GM03348 (cell line): ENCODE measurements at regions not wholly inside any gene's neighbourhood (a gene's known extent, or its start where the extent isn't known, plus 50 kb on each side); places are given as distances from the start of the nearest gene placed in this dataset.

Experiments
- DNase-seq: peaks from one replicate; pipeline ENCODE4 v3.0.0; 2012; ENCODE audit warnings: low spot score

DNA sequence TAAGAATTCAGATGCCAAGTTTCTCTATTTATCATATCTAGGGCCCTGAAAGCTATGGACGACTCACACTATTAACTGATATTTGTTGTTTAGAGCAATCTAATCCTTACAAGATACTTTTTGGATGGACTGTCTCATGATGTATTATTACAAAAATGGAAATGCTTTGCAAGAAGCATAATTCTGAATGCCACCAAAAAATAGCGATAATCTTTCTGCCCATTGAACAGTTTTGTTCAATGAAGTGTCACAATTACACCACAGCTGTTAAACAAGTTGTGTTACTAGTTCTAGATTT lies 460.4 kb upstream of the JARID2 start:
- no peak for DNase-seq

DNA sequence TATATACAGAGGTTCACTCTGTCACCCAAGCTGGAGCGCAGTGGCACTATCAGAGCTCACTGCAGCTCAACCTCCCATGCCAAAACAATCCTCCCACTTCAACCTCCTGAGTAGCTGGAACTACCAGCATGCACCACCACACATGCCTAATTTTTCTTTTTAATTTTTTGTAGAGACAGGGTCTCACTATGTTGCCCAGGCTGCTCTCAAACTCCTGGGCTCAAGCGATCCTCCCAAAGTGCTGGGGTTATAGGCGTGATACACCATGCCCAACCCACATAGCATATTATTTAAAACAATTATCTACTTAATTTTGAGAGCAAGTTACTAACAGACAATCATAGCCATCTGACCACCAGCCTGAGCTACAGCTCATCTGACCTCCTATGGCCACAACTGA lies 459.9 kb upstream of the JARID2 start:
- no peak for DNase-seq

DNA sequence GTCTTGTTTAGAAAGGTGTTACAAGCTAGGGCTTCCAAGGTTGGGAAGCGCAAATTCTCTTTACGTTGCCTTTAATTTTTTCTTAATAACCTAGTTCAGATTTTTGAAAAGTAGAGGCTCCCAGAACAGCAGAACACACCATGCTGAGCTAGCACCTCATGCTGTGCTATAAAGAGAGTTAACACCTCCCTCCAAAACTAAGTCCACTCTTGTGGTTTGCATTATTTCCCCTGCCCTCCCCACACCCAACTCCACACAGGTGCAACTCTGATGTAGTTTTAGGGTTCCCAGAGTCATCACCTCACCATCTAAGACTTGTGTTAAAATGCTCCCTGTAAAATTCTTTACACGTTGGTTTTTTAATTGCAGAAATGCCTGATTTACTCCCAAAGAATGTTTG lies 459.4 kb upstream of the JARID2 start:
- no peak for DNase-seq

DNA sequence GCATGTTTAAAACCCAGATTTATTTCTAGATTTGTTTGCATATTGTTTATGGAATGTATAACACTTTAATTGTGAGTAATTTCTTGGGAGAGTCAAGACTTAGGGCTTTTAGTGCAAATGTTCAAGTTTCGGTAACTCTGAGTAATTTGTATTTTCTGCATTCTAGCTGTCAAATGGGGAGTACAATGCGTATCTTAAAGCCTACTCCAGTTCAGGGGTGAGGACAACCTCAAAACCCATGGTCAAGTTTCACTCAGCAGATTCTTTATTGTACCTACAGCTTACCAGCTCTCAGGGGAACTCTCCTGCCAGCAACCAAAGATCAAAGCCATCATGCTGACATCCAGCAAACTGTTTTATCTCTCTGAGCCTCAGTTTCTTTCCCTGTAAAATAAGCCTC lies 458.6 kb upstream of the JARID2 start:
- DNase-seq, result no peak

DNA sequence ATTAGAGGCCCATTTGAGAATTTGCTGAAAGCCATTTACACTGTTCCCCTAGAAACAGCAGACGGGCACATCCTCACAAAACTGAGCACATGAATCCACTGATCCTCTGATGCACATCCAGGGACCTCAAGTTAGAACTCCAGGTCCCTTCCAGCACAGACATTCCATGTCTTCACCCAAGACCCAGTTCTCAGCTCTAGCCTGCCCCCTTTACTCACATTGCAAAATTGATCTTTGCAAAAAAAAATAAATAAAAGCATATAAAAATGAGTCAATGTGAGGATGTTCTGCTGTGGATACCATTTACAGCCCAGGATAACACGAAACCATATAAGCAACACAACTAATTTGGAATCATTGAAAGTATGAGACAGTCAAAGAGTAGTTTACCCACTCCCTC lies 458.2 kb upstream of the JARID2 start:
- no peak for DNase-seq

DNA sequence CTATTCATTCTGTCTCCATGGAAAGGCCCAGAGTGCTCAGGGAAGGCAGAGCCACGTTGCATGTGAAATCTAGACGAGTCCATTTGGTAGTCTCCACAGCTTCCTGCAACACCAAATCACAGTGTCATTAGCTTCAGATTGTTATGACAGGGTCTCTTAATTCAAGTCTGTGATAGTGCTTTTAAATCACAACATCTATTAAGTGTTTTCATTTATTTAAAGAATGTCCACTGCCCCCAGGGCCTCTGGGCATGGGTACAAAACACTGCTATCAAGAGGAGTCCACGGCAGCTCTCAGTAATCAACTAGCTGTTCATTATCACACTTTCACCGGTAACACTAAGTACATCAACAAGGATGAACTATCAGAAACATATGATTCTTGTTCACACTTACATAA lies 455.9 kb upstream of the JARID2 start:
- no peak for DNase-seq

DNA sequence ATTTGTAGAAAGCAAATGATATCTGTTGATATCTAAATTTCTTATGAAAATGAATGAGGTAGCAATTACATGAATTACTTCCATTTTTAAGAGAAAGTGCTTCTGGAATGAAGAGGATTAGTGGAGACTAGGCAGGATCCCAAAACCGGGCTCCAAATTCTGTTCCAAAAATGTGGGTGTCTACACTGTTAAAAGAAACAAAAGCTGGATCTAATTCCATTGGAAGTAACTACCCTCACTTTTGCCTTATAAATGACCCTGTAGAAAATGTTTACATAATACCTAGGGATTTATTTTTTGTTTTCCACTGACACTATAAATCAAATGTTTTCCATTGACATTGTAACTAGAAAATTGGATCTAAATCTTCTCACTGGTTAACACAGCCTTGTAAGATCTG lies 454.9 kb upstream of the JARID2 start:
- no peak for DNase-seq

DNA sequence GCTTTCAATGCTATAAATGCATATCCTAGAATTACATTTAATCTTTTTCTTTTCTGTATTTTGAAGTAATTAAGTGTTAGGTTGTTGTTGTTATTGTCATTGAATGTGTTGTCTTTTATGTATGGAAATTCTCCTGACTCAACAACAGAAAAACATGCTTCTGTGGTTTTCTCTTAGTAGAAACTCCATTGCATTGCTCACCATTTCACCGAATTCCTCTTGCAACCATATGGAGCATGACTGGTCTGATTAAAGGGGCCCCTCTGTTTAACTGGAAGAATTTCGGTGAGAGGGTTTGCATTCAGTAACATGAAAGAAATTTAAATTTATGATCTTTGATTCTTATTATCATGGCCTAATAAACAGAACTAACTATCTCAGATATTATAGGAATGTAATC lies 454.3 kb upstream of the JARID2 start:
- DNase-seq, result peak; percentile 22

DNA sequence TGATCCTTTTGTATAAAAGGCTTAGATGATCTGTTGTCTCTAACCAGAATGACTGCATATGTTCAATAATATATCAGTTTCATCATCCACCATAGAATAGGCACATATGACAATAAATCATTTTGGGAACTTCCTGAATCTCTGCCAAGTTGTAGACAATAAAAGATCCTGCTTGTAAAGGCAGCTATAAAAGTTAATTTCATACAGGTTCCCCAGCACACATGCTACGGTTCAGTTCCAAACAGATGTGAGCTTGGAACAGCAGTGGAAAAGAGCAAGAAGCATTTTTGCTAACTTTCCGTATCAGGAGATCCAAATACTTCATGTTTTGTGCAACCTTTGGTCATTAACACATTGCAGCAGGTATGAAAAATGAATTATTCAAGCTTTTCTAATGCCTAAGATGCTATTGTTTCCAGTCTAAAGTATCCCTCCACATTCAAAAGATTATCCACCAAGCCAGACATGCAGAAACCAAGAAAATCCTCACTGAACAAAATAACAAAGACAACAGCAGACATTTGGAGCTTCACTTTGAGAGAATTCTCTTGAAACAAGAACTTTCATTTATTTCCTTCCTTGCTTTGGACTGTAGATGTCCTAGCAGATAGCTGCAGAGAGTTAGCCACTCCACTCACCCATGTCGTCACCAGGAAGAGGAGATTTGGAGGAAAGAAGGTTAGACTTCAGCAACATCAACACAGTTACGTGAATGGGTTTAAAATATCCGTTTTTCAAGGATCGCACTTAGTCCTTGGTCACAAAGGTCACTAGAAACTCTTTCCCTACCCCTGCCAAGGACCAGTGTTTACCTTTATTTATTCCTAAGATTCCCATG lies 453.5 kb upstream of the JARID2 start:
- DNase-seq, result no peak

DNA sequence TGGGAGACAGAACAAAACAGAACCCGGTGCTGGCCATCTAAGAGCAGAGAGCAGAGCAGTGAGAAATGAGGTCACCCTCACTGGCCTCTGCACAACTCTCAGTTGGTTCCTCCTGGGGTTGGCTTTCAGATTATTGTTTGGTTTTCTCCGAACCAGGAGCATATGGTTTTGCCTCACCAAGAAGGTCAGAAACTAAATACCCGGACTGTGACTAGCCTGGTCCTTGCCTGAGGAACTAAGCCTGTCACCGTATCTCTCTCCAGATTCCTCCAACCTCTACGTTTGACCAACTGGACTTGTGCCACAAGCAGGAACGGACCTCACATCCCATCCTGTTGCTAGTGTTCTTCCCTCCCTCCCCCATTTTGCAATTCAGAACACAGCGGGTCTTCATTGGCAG lies 450.4 kb upstream of the JARID2 start:
- DNase-seq, result no peak

DNA sequence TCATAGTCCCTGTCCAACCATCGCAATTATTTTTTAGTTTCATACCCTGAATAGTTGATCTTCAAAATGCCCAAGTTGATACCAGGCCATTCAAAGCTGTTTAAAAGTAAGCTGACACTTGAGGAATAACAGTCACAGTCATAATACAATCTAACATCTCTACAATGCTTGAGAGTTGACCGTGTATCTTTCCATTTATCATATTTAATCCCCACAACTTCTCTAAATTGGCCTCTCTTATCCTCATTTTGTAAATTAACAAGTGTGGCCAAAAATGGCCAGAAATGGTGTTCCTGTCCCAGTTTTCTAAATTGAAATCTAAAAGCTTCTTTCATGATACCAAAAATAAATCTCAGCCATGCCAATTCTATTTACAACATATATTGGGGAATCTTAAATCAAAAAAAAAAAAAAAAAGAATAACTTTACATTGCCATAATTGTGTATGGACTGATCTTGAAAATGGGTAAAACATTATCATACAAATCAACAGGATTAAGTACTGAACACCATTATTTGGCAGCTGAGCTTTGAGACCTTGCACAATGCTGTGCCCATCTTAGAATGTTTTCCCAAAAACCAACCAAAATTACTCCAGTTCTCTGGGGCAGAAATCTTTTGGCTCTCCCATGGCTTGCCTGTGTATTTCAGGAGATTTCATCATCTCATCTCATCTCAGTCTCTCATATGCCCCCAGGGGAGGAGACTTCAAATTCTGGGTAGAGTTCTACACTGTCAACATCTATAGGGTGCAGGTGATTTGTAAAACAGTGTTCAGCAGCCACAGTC lies 448.7 kb upstream of the JARID2 start:
- peak; percentile 45 for DNase-seq

DNA sequence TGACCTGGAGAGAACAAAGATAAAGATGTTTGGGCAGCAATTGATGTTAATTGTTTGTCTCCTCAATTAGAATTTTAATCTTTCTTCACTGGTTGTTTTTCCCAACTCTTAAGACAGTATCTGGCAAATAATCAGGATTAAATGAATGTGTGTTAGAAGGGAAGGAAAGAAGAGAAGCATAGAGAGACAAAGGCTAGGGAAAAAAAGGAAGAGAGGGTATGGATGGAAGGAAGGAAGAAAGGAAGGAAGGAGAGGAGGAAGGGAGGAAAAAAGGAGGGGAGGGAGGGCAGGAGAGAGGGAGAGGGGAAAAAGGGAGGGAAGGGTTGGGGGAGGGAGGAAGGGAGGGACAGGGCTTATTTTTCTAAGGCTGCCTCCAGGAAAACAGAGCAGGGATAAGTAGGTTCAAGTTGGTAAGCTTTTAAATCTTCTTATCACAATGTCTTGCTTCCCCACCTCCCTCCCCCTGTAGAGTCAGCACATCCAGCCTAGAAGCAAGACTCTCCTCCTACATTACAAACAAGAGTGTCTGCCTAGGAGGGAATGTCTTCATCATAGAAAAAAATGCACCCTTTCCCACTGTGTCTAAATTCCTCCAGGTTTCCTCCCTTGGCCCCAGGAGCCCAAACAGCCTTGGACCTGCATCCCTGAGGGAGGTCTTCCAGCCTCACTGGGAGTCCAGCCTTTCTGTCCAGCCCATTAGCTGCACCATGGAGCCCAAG lies 447.8 kb upstream of the JARID2 start:
- peak; percentile 14 for DNase-seq

DNA sequence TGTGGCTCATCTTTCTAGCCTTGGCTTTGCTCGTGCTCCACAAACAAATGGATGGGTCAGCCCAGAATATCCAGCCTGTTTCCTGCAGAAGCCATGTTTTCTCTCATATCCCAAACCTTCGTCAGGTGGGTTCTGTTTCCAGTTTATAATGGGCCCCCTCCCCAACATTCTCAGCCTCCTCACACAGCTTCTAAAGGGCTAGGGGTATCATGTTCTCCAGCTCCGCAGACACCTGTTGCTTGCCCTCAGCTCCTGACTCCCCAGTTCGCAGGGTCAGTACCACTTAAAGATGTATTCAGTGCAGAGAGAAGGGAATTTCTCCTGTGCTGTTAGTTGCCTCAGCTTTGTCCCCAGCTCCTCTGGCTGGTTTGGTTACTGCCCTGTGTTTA lies 447.3 kb upstream of the JARID2 start:
- DNase-seq, result no peak

DNA sequence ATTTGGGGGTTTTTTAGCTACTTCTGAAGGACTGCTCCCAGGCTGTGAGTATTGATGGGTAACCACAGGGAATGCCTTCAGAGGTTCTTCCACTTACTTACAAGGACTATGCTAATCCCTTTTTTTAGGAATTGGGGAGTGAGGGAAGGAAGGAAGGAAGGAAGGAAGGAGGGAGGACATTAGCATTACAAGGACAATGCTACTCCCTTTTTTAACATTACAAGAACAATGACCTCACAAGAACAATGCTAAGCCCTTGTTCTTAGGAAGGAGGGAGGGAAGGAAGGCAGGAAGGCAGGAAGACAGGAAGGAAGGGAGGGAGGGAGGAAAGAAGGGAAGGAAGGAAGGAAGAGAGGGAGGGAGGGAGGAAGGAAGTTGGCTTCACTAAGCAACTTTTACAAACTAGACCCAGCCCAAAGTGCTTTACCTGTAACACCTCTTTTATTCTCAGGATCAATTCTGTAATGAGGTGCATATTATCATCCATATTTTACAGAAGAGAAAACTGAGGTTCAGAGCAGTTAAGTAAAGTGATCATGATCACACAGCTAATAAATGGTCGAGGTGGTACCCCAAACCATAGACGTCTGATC lies 446.8 kb upstream of the JARID2 start:
- no peak for DNase-seq

DNA sequence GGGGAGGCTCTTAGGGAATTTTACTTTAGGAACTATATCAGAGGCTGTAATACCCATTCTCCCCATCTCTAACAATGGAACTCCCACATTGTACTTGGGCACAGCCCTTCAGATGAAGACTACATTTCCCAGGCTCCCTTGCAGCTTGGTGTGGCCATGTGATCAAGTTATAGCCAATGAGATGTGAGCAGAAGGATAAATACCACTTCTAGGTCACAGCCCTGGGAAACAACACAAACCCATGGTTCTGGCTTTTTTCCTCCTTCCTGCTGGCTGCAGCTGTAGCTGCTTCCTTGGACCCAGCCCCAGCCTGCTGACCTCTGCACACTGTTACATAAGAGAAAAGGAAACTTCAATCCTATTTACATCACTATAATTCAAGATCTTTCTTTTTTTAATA lies 445.9 kb upstream of the JARID2 start:
- DNase-seq, result peak; percentile 54

DNA sequence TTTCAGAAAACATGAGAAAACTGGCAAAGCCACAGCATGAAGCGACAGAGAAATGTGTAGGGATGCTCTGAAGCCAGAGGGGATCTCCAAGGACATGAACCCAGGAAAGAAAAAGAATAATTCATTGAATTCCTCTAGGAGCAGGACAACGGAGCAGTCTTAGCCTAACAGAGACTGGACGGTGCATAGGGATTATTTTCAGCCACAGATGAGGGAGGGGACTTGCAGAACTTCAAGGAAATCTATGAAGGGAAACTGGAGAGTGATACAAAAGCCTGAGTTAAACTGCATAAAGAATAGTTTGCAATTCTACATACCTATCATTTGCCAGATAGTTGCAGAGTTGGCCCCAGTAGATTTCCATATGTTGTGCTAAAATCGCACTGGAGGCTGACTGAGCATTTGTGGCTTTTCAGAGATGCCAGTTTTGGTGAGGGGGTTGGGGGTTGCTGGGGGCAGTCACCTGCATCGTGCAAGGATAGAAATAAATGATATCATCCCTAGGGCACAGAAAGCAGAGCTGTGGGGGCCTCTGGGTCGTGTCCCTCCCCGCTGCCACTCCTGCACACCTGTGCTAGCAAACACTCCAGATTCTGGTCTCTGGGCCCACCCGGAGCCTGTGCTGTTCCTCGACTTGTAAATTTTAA lies 443.2 kb upstream of the JARID2 start:
- no peak for DNase-seq

DNA sequence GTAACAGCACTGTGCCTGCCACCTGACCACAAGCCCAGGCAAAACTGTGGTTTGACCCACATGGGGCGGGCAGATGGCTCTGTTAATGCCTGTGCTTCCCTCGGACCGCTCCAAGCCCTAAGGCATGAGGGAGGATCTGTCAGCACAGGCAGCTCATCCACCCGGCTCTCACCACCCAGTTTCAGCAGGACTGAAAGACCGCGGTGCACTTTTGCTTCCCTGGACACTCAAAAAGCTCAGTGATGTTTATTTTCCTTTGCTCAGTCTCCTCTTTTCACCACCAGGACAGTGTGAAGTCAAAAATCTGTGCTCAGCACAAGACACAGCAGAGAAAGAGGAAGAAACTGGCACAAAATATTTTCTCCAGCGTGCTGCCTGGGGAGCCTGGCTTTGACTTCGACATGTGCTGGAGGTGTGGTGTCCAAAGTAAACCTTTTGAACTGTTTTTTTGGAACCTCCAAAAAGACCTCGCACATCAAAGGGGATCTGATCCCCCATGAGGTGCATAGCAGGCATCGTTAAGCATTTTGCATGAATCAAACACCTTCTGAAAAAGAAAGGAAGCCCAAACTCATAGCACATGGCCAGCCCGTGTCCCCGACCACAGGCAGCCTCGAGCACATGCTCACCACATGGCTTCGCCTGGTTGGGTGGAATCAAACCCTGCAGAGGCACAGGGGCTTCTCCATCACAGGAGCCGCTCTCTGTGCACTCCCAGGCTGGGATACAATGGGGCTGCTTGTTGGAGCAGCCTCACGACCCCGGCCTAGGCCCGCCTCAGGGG lies 441.7 kb upstream of the JARID2 start:
- no peak for DNase-seq

DNA sequence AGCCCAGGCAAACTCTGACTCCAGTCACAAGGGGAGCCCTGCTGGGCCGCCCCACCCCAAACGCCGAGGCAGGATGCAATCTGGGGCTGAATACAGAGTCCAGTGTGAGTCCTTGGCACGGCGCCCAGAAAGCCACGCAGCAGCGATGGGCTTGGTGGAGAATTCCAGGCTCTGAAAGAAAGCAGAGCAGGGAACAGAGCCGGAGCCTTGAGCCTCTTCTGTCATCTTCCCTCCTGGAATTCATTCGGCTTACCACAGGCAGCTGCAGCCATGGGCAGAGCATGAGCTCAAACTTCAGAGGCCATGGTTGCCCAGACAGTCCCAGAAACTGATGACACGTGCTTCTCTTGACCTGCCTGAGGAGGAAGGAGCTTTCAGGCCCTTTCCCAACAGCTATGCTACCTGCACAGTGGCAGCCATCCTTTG lies 441.1 kb upstream of the JARID2 start:
- peak; percentile 78 for DNase-seq

DNA sequence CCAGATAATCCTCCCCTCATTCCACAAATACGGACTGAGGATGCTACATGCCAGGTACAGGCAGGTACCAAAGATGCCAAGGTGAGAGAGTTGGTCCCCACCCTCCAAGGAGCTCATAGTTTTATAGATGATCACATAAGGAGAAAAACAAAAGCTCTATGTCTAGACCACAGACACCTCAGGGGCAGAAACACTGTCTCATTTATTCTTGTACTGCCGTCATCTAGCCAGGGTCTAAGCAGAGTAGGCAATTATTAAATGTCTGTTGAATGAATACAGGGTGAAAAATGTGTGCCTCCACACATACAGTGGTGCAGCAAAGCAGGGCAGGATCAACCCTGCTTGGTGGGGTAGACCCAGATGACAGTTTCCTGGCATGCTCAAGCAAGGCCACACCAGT lies 439.8 kb upstream of the JARID2 start:
- DNase-seq, result no peak

DNA sequence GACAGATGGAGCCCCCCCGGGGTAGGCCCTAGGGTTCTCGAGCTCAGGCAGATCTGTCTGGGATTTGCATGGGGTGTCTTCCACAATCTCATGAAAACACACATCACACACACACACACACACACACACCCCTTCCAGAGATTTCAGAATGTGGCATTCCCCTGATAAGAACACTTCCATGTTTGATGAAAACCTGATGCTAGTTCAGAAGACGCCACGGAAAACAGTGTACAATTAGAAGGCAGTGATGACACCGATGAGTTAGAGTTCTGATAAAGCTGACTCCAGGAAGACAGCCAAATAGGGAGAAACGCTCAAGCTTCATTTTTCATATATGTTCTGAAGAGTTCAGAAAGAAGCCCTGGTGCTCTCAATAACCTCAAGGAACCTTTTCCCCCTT lies 438.7 kb upstream of the JARID2 start:
- no peak for DNase-seq

DNA sequence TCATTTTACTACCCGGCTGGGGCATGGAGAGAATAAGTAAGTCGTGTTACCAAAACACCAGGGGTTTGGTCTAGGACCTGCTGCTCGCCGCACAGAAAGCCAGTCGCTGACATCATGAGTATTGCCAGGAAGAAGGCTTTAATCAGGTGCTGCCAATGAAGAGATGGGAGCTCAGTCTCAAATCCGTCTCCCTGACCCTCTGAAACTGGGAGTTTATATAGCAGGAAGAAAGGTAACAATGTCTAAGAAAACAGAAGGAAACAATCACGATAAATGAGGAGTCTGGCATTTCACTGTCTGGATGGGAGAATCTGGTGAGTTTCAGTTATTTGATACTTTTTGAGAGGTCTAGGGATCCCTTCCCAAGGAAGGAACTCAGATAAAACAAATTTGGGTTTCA lies 437.9 kb upstream of the JARID2 start:
- no peak for DNase-seq
